GM18505 (cell line): ENCODE measurements at regions not wholly inside any gene's neighbourhood (a gene's known extent, or its start where the extent isn't known, plus 50 kb on each side); places are given as distances from the start of the nearest gene placed in this dataset.
"Not testable (repeated sequence)": the region's sequence is repeated elsewhere in the genome, so short reads cannot be mapped to it uniquely, and the experiment has no call there.

Source experiments
- ATAC-seq: cut with Tn5 transposase; IDR thresholded peaks from one replicate; pipeline ENCODE4 v1.9.1; 2021; ENCODE audit not compliant: unreplicated experiment
- POLR2A ChIP-seq: IDR thresholded peaks from 4 replicates; pipeline ENCODE4 v1.6.1; 2011; ENCODE audit warnings: borderline replicate concordance; ENCODE audit not compliant: insufficient read depth, insufficient read length; ENCODE audit errors: extremely low read depth

DNA sequence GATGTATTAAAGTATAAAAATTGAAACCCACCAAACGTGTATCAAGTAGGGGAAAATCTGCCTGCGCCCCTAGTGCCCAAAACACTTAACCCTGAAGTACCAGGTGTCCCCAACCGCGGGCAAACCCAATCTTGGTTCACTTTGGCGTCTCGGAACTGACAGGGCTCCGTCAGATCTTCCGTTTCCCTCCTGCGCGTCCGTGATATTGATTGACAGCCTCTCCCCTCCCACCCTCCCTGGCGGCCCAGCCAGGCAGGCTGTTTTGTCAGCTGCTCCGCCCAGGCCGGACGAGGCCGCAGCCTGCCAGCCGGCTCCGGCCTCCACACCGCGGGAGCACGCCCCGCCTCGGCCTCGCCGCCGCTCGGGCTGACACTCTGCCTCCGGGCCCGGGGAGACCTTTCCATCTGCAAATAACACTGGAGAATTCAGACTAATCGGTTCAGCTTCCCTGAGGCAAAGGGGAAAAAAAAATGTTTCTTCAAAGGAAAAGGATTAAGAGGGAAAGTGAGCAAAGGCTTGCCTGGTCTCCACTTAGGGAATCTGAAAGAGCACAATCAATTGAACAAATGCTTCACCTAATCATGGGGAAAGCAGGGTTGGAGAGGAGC, 234.9 kb upstream of the MCHR2 start:
- ATAC-seq, result peak; percentile 100
- peak; percentile 22 for TF ChIP-seq POLR2A

DNA sequence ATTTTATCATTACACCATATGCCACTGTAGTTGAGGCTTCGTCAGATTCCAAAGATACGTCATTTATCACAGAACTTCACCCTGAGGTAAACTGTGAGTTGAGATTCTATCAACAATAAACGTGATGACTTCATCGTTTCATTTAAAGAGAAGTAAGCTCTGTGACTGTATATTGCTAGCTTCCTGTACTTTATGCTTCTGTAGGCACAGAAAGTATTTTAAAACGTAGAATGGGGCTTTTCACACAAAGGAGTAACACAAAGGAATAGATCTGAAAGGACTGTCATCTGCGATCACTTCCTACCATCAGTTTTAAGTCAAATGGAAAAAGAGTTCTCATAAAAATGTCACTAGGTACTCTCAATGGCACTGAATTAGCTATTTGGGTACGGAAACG, 234.4 kb upstream of the MCHR2 start:
- TF ChIP-seq POLR2A, result no peak
- ATAC-seq, result peak; percentile 3

DNA sequence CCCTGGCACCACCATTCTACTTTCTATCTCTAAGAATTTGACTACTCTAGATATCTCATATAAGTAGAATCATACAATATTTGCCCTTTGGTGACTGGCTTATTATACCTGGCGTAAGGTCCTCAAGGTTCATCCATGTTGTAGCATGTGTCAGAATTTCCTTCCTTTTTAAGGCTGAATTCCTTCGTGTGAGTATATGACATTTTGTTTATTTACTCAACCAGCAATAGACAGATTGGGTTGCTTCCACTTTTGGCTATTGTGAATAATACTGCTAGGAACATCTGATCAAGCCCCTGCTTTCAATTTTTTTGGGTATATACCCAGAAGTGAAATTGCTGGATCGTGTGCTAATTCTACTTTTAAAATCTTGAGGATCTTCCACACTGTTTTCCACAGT, 232.8 kb upstream of the MCHR2 start:
- TF ChIP-seq POLR2A, result no peak
- no peak for ATAC-seq

DNA sequence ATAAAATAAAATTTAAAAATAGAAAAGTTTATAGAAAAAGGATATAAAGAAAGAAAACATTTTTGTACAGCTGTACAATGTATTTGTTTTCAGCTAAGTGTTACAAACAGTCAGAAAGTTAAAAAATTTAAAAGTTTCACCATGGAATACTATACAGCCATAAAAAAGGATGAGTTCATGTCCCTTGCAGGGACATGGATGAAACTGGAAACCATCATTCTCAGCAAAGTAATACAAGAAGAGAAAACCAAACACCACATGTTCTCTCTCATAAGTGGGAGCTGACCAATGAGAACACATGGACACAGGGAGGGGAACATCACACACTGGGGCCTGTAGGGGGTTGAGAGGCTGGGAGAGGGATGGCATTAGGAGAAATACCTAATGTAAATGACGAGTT, 229.9 kb upstream of the MCHR2 start:
- not testable (repeated sequence) for ATAC-seq

DNA sequence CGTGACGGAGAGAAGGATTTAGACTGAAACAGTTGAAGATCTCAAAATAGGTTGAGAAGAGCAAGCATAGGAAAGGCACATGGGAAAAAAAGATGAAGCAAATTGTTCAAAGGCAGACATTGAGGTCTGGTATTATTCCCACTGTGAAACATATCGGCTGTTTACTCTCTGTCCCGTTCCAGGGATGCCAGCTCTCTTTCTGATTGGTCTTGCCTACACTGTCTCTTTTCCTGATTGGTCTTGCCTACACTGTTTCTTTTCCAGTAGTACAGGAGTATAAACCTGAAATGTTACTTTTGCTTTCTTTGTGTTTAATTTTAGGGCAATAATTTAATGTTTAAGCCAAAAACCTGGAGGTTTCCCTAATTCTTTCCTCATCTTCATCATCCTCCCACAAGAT, 226.5 kb upstream of the MCHR2 start:
- no peak for ATAC-seq

DNA sequence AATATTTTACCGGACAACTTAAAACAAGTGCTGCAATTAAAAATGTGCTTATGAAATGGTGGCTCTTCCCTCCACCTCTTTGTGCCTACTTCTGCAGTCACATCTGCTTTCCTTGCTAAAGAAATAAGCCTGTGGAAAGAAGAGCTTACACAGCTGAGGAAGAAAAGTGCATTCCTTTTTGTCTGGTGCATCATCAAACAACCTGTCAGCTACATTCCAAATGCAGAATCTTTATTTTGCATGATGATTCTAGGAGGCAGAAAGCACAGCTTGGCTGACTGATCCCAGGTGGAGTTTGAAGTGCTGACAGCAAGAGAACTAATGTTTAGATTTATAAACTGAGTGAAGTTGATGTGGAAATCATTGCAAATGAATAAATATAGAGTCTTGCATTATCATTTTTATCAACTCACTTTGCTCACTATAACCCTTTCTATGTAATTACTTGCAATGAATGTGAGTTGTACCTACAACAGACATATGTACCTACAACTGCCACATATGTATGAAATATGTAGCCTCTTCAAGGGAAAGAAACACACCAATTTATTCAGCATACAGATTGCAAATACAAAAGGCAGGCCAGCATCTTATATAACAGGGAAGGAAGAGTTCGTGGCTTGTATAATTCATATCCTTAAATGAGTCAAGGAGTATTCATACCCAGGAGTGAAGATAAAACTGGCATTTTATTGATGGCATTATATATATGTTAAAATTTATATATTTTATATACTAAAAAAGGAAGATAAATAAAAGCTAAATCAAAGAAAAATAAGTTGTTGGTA, 223.4 kb upstream of the MCHR2 start:
- TF ChIP-seq POLR2A, result no peak
- ATAC-seq, result no peak

More for the DNA sequence above, 226.5 kb upstream of the MCHR2 start:
- TF ChIP-seq POLR2A, result no peak

DNA sequence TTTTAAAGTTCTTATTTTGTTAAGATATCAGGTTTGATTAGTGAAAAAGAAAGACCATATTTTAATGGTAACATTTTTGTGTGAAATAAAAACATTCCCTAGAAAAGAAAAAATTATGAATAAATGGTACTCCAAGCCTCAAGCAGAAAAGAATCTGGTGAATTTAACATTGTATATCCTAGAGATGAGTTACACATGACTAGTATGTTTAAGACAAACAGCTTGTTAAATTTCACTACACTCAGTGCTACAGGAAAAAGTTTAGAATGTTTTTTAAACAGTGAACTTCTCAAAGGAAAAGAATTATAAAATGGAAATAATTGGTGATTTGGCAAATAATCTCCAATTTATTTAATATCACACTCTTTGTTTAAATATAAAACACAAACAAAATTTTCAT, 222.7 kb upstream of the MCHR2 start:
- TF ChIP-seq POLR2A, result no peak
- no peak for ATAC-seq

DNA sequence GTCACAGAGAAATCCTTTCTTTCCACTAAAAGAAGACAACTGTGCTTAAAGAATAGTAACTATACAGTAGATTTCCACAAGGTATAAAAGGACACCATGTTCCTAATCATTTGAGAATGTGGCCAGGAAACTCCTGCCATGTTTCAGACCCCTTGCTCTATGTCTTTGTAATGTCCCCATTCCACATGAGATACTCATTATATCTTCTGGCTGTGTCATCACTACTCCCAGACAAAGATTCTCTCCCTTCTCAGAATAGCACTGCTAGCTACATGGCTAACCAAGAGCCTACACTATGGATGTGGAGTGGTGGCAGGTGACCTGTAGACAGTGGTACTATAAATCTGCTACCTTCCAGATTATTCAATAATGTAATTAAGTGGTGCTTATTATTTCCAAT, 218.1 kb upstream of the MCHR2 start:
- TF ChIP-seq POLR2A, result no peak
- no peak for ATAC-seq

DNA sequence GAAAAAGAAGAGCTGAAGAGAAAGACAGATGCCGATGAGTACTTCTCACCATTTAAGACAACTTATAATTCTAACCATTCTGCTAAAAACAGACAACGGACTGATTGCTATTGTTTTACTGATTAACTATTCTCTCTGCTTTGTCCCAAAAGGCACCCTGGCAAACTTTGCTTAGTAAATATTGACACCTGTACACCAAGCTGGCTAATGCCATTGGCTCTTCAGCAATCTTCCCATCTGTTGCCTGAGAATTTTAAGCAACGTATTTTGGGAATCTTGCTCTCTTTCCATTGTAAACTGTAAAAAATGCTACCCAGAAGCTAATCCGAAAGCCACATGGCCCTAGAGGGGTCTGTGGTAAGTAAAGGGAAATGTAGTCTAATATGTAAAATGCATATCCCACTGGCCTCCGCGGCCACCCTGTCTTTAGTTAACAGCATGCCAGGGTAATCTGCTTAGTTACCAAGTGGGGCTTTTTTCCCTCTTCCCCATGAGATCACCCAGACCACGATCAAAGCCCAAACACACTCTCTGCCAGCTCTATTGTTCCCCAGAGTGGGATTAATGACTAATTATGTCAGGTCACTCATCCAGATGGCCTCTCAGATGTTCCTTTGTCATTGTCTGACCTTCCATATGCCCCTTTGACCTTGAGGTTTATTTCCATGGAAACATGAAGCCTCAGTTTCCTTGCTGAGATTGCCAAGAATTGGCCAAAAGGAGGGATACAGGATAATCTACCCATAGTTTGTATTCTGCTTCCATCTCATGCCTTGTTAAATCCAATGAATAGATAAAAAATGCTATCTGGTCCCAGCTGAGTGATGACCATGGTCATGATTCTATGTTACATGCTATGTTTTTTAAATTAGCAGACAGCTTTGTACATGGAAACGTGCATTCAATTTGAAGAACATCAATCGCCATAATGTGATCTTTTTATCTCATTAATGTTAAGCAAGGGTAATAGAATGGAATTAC, 216.4 kb upstream of the MCHR2 start:
- no peak for ATAC-seq
- TF ChIP-seq POLR2A, result no peak

DNA sequence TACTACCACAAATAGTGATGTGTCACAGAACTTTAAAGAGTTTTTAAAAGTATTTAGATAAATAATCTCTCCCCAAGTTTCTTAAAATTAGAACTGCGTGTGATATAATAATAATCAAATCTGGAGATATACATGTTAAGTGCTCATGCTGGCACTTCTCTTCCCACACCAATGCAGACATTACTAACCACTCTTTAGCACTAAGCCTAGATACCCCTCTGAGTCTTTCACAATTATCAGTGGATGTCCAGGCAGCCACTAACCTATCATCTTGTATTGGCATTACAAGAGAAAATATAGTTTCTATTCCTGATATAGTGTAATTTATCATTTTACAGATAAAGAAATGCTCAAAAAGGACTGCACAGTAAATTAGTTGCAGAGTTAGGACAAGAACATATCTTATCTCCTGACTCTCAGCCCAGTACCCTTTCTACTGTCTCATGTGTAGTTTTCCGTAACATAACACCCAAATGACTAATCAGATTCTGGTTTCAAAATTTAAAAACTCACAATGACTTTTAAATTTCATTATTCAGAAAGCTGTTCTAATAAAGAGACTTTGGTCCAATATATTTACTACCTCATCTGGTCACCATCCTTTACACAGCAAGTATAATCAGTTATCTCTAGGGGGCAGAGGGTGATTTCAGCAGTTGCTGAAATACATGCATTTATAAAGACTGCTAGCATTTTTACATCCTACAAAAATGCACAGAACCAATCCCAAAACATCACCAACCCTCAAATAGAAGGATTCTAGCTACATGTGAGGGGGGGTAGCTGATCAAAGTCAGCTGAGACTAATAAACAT, 215.5 kb upstream of the MCHR2 start:
- no peak for TF ChIP-seq POLR2A
- ATAC-seq, result no peak

DNA sequence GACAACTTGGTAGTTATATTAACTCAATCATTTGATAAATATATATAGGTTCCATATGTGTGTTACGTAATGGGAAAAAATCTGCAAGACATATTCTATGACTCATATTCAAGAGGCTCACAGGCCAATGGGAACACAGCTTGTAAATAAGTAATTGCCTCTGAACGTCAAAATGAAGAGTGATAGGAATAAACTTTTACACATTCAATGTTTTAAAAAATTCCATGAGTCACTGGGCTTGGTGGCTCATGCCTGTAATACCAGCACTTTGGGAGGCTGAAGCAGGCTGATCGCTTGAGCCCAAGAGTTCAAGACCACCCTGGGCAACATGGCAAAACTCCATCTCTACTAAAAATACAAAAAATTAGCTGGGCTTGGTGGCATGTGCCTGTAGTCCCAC, 209.4 kb upstream of the MCHR2 start:
- TF ChIP-seq POLR2A, result no peak
- ATAC-seq, result no peak

DNA sequence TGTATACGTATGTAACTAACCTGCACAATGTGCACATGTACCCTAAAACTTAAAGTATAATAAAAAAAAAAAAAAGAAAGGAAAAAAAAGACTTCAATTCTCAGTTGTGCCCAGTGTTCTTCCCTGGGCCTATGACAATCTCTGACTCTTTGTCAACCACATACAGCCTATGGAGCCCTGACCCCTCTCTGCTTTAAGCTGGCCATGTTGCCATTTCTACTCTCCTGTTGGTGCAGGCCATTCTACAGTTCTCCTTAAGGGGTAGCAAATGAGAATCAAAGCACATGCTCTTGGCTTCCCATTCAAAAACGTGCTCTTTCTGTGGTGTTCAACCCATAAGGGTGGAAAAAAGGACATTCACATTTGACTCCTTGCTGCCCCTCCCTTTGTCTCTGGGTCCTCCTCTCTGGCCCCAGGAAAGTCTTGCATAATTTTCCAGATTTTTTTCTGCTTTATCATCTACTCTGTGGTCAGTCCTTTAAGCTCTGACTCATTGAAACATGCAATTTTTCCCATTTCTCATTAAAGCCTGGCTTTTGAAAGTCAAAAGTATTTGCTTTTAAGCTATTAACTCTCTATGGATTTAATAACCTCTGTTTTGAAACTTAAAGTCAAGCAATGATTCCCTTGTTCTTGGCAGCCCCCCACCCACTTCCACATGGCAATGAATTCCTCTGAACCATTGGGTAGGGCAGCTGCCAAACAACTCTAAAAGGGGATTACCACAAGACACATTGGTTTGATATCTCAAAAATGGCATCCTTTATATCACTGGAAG, 208.6 kb upstream of the MCHR2 start:
- no peak for ATAC-seq
- no peak for TF ChIP-seq POLR2A

DNA sequence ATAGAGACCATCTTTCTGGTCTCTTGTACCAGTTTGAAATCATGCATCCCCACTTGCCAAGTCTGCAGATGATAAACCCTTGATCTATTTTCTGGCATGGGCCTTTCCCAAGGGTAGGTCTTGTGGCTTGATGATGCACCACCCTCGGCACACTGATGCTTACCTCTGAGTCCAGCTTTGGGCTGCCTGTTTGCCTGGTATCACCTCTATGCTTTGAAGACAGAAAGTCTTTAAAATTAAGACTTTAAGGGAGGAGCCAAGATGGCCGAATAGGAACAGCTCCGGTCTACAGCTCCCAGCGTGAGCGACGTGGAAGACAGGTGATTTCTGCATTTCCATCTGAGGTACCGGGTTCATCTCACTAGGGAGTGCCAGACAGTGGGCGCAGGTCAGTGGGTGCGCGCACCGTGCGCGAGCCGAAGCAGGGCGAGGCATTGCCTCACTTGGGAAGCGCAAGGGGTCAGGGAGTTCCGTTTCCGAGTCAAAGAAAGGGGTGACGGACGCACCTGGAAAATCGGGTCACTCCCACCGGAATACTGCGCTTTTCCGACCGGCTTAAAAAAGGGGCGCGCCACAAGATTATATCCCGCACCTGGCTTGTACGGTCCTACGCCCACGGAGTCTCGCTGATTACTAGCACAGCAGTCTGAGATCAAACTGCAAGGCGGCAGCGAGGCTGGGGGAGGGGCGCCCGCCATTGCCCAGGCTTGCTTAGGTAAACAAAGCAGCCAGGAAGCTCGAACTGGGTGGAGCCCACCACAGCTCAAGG, 202.4 kb upstream of the MCHR2 start:
- not testable (repeated sequence) for ATAC-seq

DNA sequence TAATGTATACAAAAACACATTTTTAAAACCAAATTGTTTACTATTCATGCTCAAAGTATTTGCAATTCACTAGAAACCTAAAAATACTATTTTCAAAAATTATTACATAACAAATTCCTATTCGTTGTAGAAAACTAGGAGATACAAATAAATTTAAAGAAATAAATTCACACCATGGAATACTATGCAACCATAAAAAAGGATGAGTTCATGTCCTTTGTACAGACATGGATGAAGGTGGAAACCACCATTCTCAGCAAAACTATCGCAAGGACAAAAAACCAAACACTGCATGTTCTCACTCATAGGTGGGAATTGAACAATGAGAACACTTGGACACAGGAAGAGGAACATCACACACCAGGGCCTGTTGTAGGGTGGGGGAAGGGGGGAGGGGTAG, 201.2 kb upstream of the MCHR2 start:
- not testable (repeated sequence) for ATAC-seq
